HuH-7 (cell line): ENCODE measurements at regions not wholly inside any gene's neighbourhood (a gene's known extent, or its start where the extent isn't known, plus 50 kb on each side); places are given as distances from the start of the nearest gene placed in this dataset.

Source experiments
- DNase-seq: peaks from one replicate; pipeline ENCODE4 v3.0.0; 2011; ENCODE audit warnings: low spot score

- DNase-seq: no peak
Measured at GRCh38 chr3:110542552-110543150, 529.0 kb upstream of the NECTIN3 start.

GRCh38 chr3:110544730-110545129 is 526.9 kb upstream of the NECTIN3 start:
- no peak for DNase-seq

- DNase-seq: no peak
Measured at GRCh38 chr3:110550511-110550910, 521.1 kb upstream of the NECTIN3 start.

- no peak for DNase-seq
Measured at GRCh38 chr3:110562621-110563020, 509.0 kb upstream of the NECTIN3 start.

GRCh38 chr3:110564674-110565073 is 506.9 kb upstream of the NECTIN3 start:
- no peak for DNase-seq

- no peak for DNase-seq
Measured at GRCh38 chr3:110567029-110567428, 504.6 kb upstream of the NECTIN3 start.

- no peak for DNase-seq
Measured at GRCh38 chr3:110568246-110568645, 503.4 kb upstream of the NECTIN3 start.

- DNase-seq: no peak
Measured at GRCh38 chr3:110569073-110569472, 502.5 kb upstream of the NECTIN3 start.

GRCh38 chr3:110575702-110576101 is 495.9 kb upstream of the NECTIN3 start:
- DNase-seq: no peak

GRCh38 chr3:110576960-110577359 is 494.7 kb upstream of the NECTIN3 start:
- DNase-seq: no peak

- no peak for DNase-seq
Measured at GRCh38 chr3:110577854-110578253, 493.8 kb upstream of the NECTIN3 start.

- DNase-seq: no peak
Measured at GRCh38 chr3:110579840-110580550, 491.6 kb upstream of the NECTIN3 start.

- no peak for DNase-seq
Measured at GRCh38 chr3:110583373-110583935, 488.2 kb upstream of the NECTIN3 start.

GRCh38 chr3:110588906-110589305 is 482.7 kb upstream of the NECTIN3 start:
- DNase-seq: no peak

GRCh38 chr3:110589341-110589740 is 482.3 kb upstream of the NECTIN3 start:
- no peak for DNase-seq

- no peak for DNase-seq
Measured at GRCh38 chr3:110593749-110594148, 477.9 kb upstream of the NECTIN3 start.

- DNase-seq: no peak
Measured at GRCh38 chr3:110598847-110599490, 472.6 kb upstream of the NECTIN3 start.

GRCh38 chr3:110608566-110608965 is 463.1 kb upstream of the NECTIN3 start:
- DNase-seq: no peak

GRCh38 chr3:110612045-110612444 is 459.6 kb upstream of the NECTIN3 start:
- no peak for DNase-seq

GRCh38 chr3:110614186-110614585 is 457.4 kb upstream of the NECTIN3 start:
- DNase-seq: no peak

GRCh38 chr3:110615454-110615853 is 456.2 kb upstream of the NECTIN3 start:
- DNase-seq: no peak

- DNase-seq: no peak
Measured at GRCh38 chr3:110618512-110619226, 452.9 kb upstream of the NECTIN3 start.
